GM23338 (cell line): ENCODE measurements at regions not wholly inside any gene's neighbourhood (a gene's known extent, or its start where the extent isn't known, plus 50 kb on each side); places are given as distances from the start of the nearest gene placed in this dataset.

Experiments
- ATAC-seq: fragments of 200-7000 bp; cut with Tn5 transposase; 3 replicates; pipeline ENCODE4 v1.9.1; 2020
- DNase-seq: peaks from one replicate; pipeline ENCODE4 v3.0.0-alpha.2; 2015; ENCODE audit warnings: low spot score
- H2AFZ ChIP-seq: fragments of 200-600 bp; sonication (generic); 2 replicates; pipeline ENCODE4 v1.8.0; 2016; ENCODE audit warnings: antibody characterized with exemption, mild to moderate bottlenecking, moderate library complexity
- H3F3A ChIP-seq: fragments of 200-600 bp; sonication (generic); replicated peaks from 2 replicates; pipeline ENCODE4 v1.8.0; 2017; ENCODE audit warnings: antibody characterized with exemption, mixed run types, low read depth
- H3K27ac ChIP-seq: fragments of 200-600 bp; sonication (generic); 2 replicates; pipeline ENCODE4 v1.6.1; 2016; ENCODE audit warnings: low read depth
- H3K27me3 ChIP-seq: fragments of 200-600 bp; sonication (generic); 2 replicates; pipeline ENCODE4 v1.8.0; 2016; ENCODE audit warnings: mild to moderate bottlenecking, mixed run types, moderate library complexity; ENCODE audit not compliant: insufficient read depth
- H3K36me3 ChIP-seq: fragments of 200-600 bp; sonication (generic); 2 replicates; pipeline ENCODE4 v1.8.0; 2016; ENCODE audit warnings: mild to moderate bottlenecking; ENCODE audit not compliant: insufficient read depth
- H3K4me1 ChIP-seq: fragments of 200-600 bp; sonication (generic); 2 replicates; pipeline ENCODE4 v1.8.0; 2016; ENCODE audit warnings: mild to moderate bottlenecking, moderate library complexity; ENCODE audit not compliant: insufficient read depth
- H3K4me2 ChIP-seq: fragments of 200-600 bp; sonication (generic); 2 replicates; pipeline ENCODE4 v1.7.1; 2017; ENCODE audit warnings: mixed run types
- H3K4me3 ChIP-seq: fragments of 200-600 bp; sonication (generic); 2 replicates; pipeline ENCODE4 v1.6.1; 2016; ENCODE audit warnings: mixed run types
- H3K79me2 ChIP-seq: fragments of 200-600 bp; sonication (generic); replicated peaks from 2 replicates; pipeline ENCODE4 v1.8.0; 2017; ENCODE audit warnings: mild to moderate bottlenecking; ENCODE audit not compliant: insufficient read depth
- H3K9me2 ChIP-seq: fragments of 200-600 bp; sonication (generic); 2 replicates; pipeline ENCODE4 v1.8.0; 2017; ENCODE audit not compliant: insufficient read depth
- H4K20me1 ChIP-seq: fragments of 200-600 bp; sonication (generic); replicated peaks from 2 replicates; pipeline ENCODE4 v1.8.0; 2017; ENCODE audit warnings: mild to moderate bottlenecking; ENCODE audit not compliant: insufficient read depth
- H3K27ac Mint-ChIP-seq: 2 replicates; pipeline ENCODE4 v1.8.0; 2020; ENCODE audit warnings: inconsistent platforms, mild to moderate bottlenecking, moderate library complexity, mixed read lengths
- H3K27me3 Mint-ChIP-seq: 3 replicates; pipeline ENCODE4 v1.8.0; 2022; ENCODE audit warnings: low read depth, mild to moderate bottlenecking, moderate library complexity, mixed read lengths, inconsistent platforms; ENCODE audit not compliant: insufficient read depth, poor library complexity
- H3K36me3 Mint-ChIP-seq: 3 replicates; pipeline ENCODE4 v1.8.0; 2021; ENCODE audit warnings: low read depth, mild to moderate bottlenecking, inconsistent platforms, moderate library complexity, mixed read lengths
- H3K4me1 Mint-ChIP-seq: 3 replicates; pipeline ENCODE4 v1.8.0; 2020; ENCODE audit warnings: mild to moderate bottlenecking, inconsistent platforms, mixed read lengths
- H3K4me3 Mint-ChIP-seq: 3 replicates; pipeline ENCODE4 v1.8.0; 2021; ENCODE audit warnings: moderate library complexity, mild to moderate bottlenecking, inconsistent platforms, mixed read lengths
- H3K9me3 Mint-ChIP-seq: 3 replicates; pipeline ENCODE4 v1.8.0; 2020; ENCODE audit warnings: moderate library complexity, mild to moderate bottlenecking, inconsistent platforms, mixed read lengths
- CREB1 ChIP-seq: fragments of 250-450 bp; sonication (Bioruptor Pico); IDR thresholded peaks from 2 replicates; pipeline ENCODE4 v1.5.0; 2020; ENCODE audit warnings: low read depth, mild to moderate bottlenecking, moderate library complexity
- CTCF ChIP-seq, 2 experiments: fragments of 200-600 bp in 1 of 2; sonication (generic) in 1 of 2; conservative IDR thresholded peaks; 2 replicates each; pipeline versions ENCODE4 v1.5.1 to v1.6.1; 2016 to 2017; ENCODE audit warnings: antibody characterized with exemption in 2 of 2, low read depth in 2 of 2, mild to moderate bottlenecking in 2 of 2, moderate library complexity in 1 of 2
- ETS1 ChIP-seq: IDR thresholded peaks from 2 replicates; pipeline ENCODE4 v1.6.1; 2016; ENCODE audit warnings: antibody characterized with exemption
- EZH2 ChIP-seq: fragments of 200-600 bp; sonication (generic); IDR thresholded peaks from one replicate; pipeline ENCODE4 v1.8.0; 2017; ENCODE audit warnings: antibody characterized with exemption, mild to moderate bottlenecking, low read depth; ENCODE audit not compliant: unreplicated experiment
- EZH2phosphoT487 ChIP-seq: fragments of 200-600 bp; sonication (generic); IDR thresholded peaks from one replicate; pipeline ENCODE4 v1.8.1; 2018; ENCODE audit warnings: antibody characterized with exemption; ENCODE audit not compliant: unreplicated experiment
- JUNB ChIP-seq: IDR thresholded peaks from one replicate; pipeline ENCODE4 v1.6.1; 2016; ENCODE audit warnings: antibody characterized with exemption; ENCODE audit not compliant: unreplicated experiment
- NANOG ChIP-seq: IDR thresholded peaks from 2 replicates; pipeline ENCODE4 v1.6.1; 2016; ENCODE audit warnings: antibody characterized with exemption, borderline replicate concordance
- POLR2AphosphoS5 ChIP-seq: IDR thresholded peaks from 2 replicates; pipeline ENCODE4 v1.6.1; 2016; ENCODE audit warnings: antibody characterized with exemption, low read depth
- REST ChIP-seq: IDR thresholded peaks from one replicate; pipeline ENCODE4 v1.6.1; 2018; ENCODE audit warnings: antibody characterized with exemption; ENCODE audit not compliant: unreplicated experiment
- STAT1 ChIP-seq: IDR thresholded peaks from one replicate; pipeline ENCODE4 v1.6.1; 2016; ENCODE audit warnings: antibody characterized with exemption; ENCODE audit not compliant: unreplicated experiment
- ZNF114 ChIP-seq: fragments of 250-450 bp; sonication (Bioruptor Pico); IDR thresholded peaks from 2 replicates; pipeline ENCODE4 v1.5.0; 2020; ENCODE audit warnings: mild to moderate bottlenecking, moderate library complexity
- ZNF331 ChIP-seq: fragments of 250-450 bp; sonication (Bioruptor Pico); IDR thresholded peaks from 2 replicates; pipeline ENCODE4 v1.5.0; 2020; ENCODE audit warnings: low read depth, mild to moderate bottlenecking, moderate library complexity
- ZNF462 ChIP-seq: fragments of 250-450 bp; sonication (Bioruptor Pico); IDR thresholded peaks from 2 replicates; pipeline ENCODE4 v1.5.0; 2020; ENCODE audit warnings: mild to moderate bottlenecking, moderate library complexity

- Mint-ChIP-seq H3K4me1 (peaks cover 5% of the 10 kb centered on the region; the same call in 2 of the 3 replicates), H3K4me3 (no peak overlapping the region), H3K36me3 (peaks cover 3% of the 10 kb centered on the region; the same call in 1 of the 3 replicates), H3K27me3 (no peaks in the 10 kb centered on the region), H3K27ac (no peak overlapping the region), H3K9me3 (peaks cover 6% of the 10 kb centered on the region; the same call in 1 of the 3 replicates)
- Histone ChIP-seq H3K79me2 (no peaks in the 10 kb centered on the region), H3K4me2 (no peak overlapping the region), H3K27me3 (no peaks in the 10 kb centered on the region), H3K9me2 (peaks cover 11% of the 10 kb centered on the region; the same call in 1 of the 2 replicates), H3K27ac (no peak overlapping the region), H3K4me3 (no peak overlapping the region), H3F3A (no peaks in the 10 kb centered on the region), H3K4me1 (no peaks in the 10 kb centered on the region), H3K36me3 (no peaks in the 10 kb centered on the region), H4K20me1 (no peaks in the 10 kb centered on the region), H2AFZ (no peak overlapping the region)
- no peak for DNase-seq
- TF ChIP-seq ZNF114 (CRISPR knock-in tag) (no peak), REST (no peak), NANOG (no peak), JUNB (no peak), STAT1 (no peak), EZH2 (no peak), ZNF331 (no peak), ETS1 (no peak), ZNF462 (CRISPR knock-in tag) (no peak), CTCF (conservative IDR thresholded peaks at IDR 0.05; ENCODE audit: low read depth in 2 of 2) (no peak), CREB1 (no peak), EZH2phosphoT487 (no peak), POLR2AphosphoS5 (no peak)
- no peak for ATAC-seq
Observed at GRCh38 chr5:103895738-103896137, 333.1 kb upstream of the NUDT12 start.
